CD14-positive monocyte (primary cell): ENCODE measurements at regions not wholly inside any gene's neighbourhood (a gene's known extent, or its start where the extent isn't known, plus 50 kb on each side); places are given as distances from the start of the nearest gene placed in this dataset.

ENCODE experiments used
- DNase-seq, 3 donors: peaks; one replicate each; pipeline ENCODE4 v3.0.0-alpha.2; 2011 to 2022
- H2AFZ ChIP-seq: 2 replicates; pipeline ENCODE4 v1.6.0; 2012; ENCODE audit warnings: mild to moderate bottlenecking, low read depth, low read length, inconsistent platforms; ENCODE audit not compliant: insufficient read depth, poor library complexity, severe bottlenecking
- H3K27ac ChIP-seq, 2 donors: 1 replicate in 1 of 2; 2 replicates in 1 of 2; pipeline ENCODE4 v1.5.1; 2012 to 2013; ENCODE audit warnings: low read length in 2 of 2, control low read depth in 1 of 2, inconsistent platforms in 1 of 2, low read depth in 1 of 2, mild to moderate bottlenecking in 1 of 2
- H3K27me3 ChIP-seq, 2 donors: one replicate each; pipeline versions ENCODE4 v1.6.0 to v1.6.1; 2011 to 2013; ENCODE audit warnings: low read length in 2 of 2; ENCODE audit not compliant: control insufficient read depth in 2 of 2, insufficient read depth in 2 of 2
- H3K36me3 ChIP-seq, 2 donors: replicated peaks in 1 of 2; 1 replicate in 1 of 2; 2 replicates in 1 of 2; pipeline versions ENCODE4 v1.5.1 to v1.6.1; 2012 to 2013; ENCODE audit warnings: low read length in 2 of 2, control low read depth in 1 of 2, inconsistent platforms in 1 of 2, mild to moderate bottlenecking in 1 of 2; ENCODE audit not compliant: insufficient read depth in 2 of 2, control insufficient read depth in 1 of 2
- H3K4me1 ChIP-seq, 2 donors: 1 replicate in 1 of 2; 2 replicates in 1 of 2; pipeline versions ENCODE4 v1.5.1 to v1.6.1; 2012 to 2013; ENCODE audit warnings: low read length in 2 of 2, control low read depth in 1 of 2, inconsistent platforms in 1 of 2, mild to moderate bottlenecking in 1 of 2, moderate library complexity in 1 of 2; ENCODE audit not compliant: insufficient read depth in 2 of 2, control insufficient read depth in 1 of 2
- H3K4me2 ChIP-seq: replicated peaks from 2 replicates; pipeline ENCODE3; 2012; ENCODE audit warnings: low read length, moderate library complexity, mild to moderate bottlenecking; ENCODE audit not compliant: poor library complexity, severe bottlenecking; ENCODE audit errors: extremely low read depth
- H3K4me3 ChIP-seq, 3 experiments: fragments of 200-600 bp in 1 of 3; sonication (generic) in 1 of 3; replicated peaks in 1 of 3; 1 replicate in 2 of 3; 2 replicates in 1 of 3; pipeline ENCODE4 v1.5.1; 2011 to 2013; ENCODE audit warnings: low read length in 3 of 3, mild to moderate bottlenecking in 3 of 3, control low read depth in 2 of 3, low read depth in 2 of 3, inconsistent platforms in 1 of 3, moderate library complexity in 1 of 3
- H3K79me2 ChIP-seq: 2 replicates; pipeline ENCODE4 v1.6.0; 2012; ENCODE audit warnings: mild to moderate bottlenecking, control low read depth, inconsistent platforms, low read length, moderate library complexity; ENCODE audit not compliant: insufficient read depth
- H3K9ac ChIP-seq: 2 replicates; pipeline ENCODE4 v1.6.0; 2017; ENCODE audit warnings: low read length, mild to moderate bottlenecking; ENCODE audit not compliant: insufficient read depth, poor library complexity, severe bottlenecking
- H3K9me3 ChIP-seq, 2 donors: replicated peaks in 1 of 2; 1 replicate in 1 of 2; 2 replicates in 1 of 2; pipeline versions ENCODE4 v1.5.1 to v1.6.1; 2012 to 2013; ENCODE audit warnings: low read length in 2 of 2, control low read depth in 1 of 2; ENCODE audit not compliant: control insufficient read depth in 1 of 2, insufficient read depth in 1 of 2
- H4K20me1 ChIP-seq: 2 replicates; pipeline ENCODE4 v1.6.0; 2012; ENCODE audit warnings: mild to moderate bottlenecking, low read length, control low read depth, moderate library complexity; ENCODE audit not compliant: insufficient read depth
- H3K27ac Mint-ChIP-seq, 7 donors: one replicate each; pipeline ENCODE4 v1.8.0; 2020; ENCODE audit warnings: mild to moderate bottlenecking in 7 of 7, mixed read lengths in 7 of 7, moderate library complexity in 6 of 7, inconsistent platforms in 2 of 7
- H3K27me3 Mint-ChIP-seq, 3 donors: one replicate each; pipeline ENCODE4 v1.8.0; 2021 to 2022; ENCODE audit warnings: low read depth in 3 of 3, mild to moderate bottlenecking in 3 of 3, mixed read lengths in 3 of 3, moderate library complexity in 3 of 3, inconsistent platforms in 1 of 3
- H3K36me3 Mint-ChIP-seq, 2 donors: one replicate each; pipeline ENCODE4 v1.8.0; 2020; ENCODE audit warnings: mixed read lengths in 2 of 2, inconsistent platforms in 1 of 2, mild to moderate bottlenecking in 1 of 2
- H3K4me1 Mint-ChIP-seq: one replicate; pipeline ENCODE4 v1.8.0; 2020; ENCODE audit warnings: mild to moderate bottlenecking, mixed read lengths
- H3K4me3 Mint-ChIP-seq, 2 donors: one replicate each; pipeline ENCODE4 v1.8.0; 2020; ENCODE audit warnings: mild to moderate bottlenecking in 2 of 2, mixed read lengths in 2 of 2, moderate library complexity in 1 of 2
- H3K9me3 Mint-ChIP-seq, 7 donors: one replicate each; pipeline ENCODE4 v1.8.0; 2020 to 2022; ENCODE audit warnings: mixed read lengths in 7 of 7, mild to moderate bottlenecking in 6 of 7, moderate library complexity in 6 of 7, inconsistent platforms in 2 of 7
- CTCF ChIP-seq: fragments of 200-600 bp; IDR thresholded peaks from one replicate; pipeline ENCODE4 v1.8.0; 2022; ENCODE audit warnings: antibody characterized with exemption, mild to moderate bottlenecking
- WGBS: methylation state at CpG from one replicate; pipeline ENCODE4 v1.1.5; 2013; ENCODE audit warnings: missing lambda C conversion rate; ENCODE audit not compliant: insufficient coverage; 5-methylcytosine and 5-hydroxymethylcytosine counted together
- intact Hi-C, 2 donors: fragments of 100-400 bp; cut with micrococcal nuclease; formaldehyde crosslinking; loops; one replicate each; pipeline versions ENCODE4 v1.15.0 to v1.15.1; 2023

GRCh38 chr10:90041585-90041984 is 340.2 kb downstream of the KIF20B start:
- H3K36me3 Mint-ChIP-seq: no peaks in the 10 kb centered on the region
- peaks cover 1 to 2% (median 1%) of the 10 kb centered on the region in 3 donors for H3K27me3 Mint-ChIP-seq
- no peak overlapping the region for H3K27ac Mint-ChIP-seq
- no peak overlapping the region for H3K4me3 Mint-ChIP-seq
- Histone ChIP-seq H3K9me3 (no peaks in the 10 kb centered on the region), H3K36me3 (no peaks in the 10 kb centered on the region), H3K27me3 (no peaks in the 10 kb centered on the region), H3K27ac (no peak overlapping the region), H3K79me2 (no peaks in the 10 kb centered on the region), H3K4me3 (no peak overlapping the region), H4K20me1 (no peaks in the 10 kb centered on the region), H3K4me2 (no peak overlapping the region), H3K9ac (no peak overlapping the region), H3K4me1 (no peaks in the 10 kb centered on the region), H2AFZ (no peak overlapping the region)
- H3K9me3 Mint-ChIP-seq: peaks cover 0 to 4% (median 0%) of the 10 kb centered on the region in 7 donors
- H3K4me1 Mint-ChIP-seq: no peaks in the 10 kb centered on the region
- WGBS: 88% methylated on average over 2 of the region's 4 CpGs
- intact Hi-C loops: no loop called here
- no peak for TF ChIP-seq CTCF
- no peak for DNase-seq

GRCh38 chr10:90042075-90042474 is 340.7 kb downstream of the KIF20B start:
- Histone ChIP-seq H4K20me1 (no peaks in the 10 kb centered on the region), H3K9me3 (no peaks in the 10 kb centered on the region), H3K27me3 (no peaks in the 10 kb centered on the region), H3K36me3 (no peaks in the 10 kb centered on the region), H3K79me2 (no peaks in the 10 kb centered on the region), H2AFZ (no peak overlapping the region), H3K27ac (no peak overlapping the region), H3K9ac (no peak overlapping the region), H3K4me2 (no peak overlapping the region), H3K4me3 (no peak overlapping the region), H3K4me1 (no peaks in the 10 kb centered on the region)
- no peak for DNase-seq
- H3K4me1 Mint-ChIP-seq: no peaks in the 10 kb centered on the region
- peak overlapping the region in 1 of 7 donors; percentile 17 for H3K27ac Mint-ChIP-seq
- no peak for TF ChIP-seq CTCF
- H3K4me3 Mint-ChIP-seq: no peak overlapping the region
- intact Hi-C loops: no loop called here
- no peaks in the 10 kb centered on the region for H3K36me3 Mint-ChIP-seq
- peaks cover 1 to 2% (median 1%) of the 10 kb centered on the region in 3 donors for H3K27me3 Mint-ChIP-seq
- peaks cover 0 to 4% (median 0%) of the 10 kb centered on the region in 7 donors for H3K9me3 Mint-ChIP-seq
- WGBS: 92% methylated on average over 5 of the region's 7 CpGs
